IMR-90 (cell line): ENCODE measurements at regions not wholly inside any gene's neighbourhood (a gene's known extent, or its start where the extent isn't known, plus 50 kb on each side); places are given as distances from the start of the nearest gene placed in this dataset.

ENCODE experiments used
- ATAC-seq: fragments of 200-7000 bp; cut with Tn5 transposase; 2 replicates; pipeline ENCODE4 v1.9.1; 2020; ENCODE audit warnings: low read depth, mild to moderate bottlenecking, moderate library complexity
- BruUV-seq: library from RNA; stranded (reverse); fragments of 400-500 nt; replicated peaks from 2 replicates; lab custom pipeline; 2021; lab: Mats Ljungman, UMichigan
- CTCF ChIA-PET: fragments of 300-600 bp; formaldehyde crosslinking; extraction: SDS; loops from one replicate; lab custom pipeline; 2021; ENCODE audit warnings: antibody characterized with exemption; lab: Yijun Ruan, JAX
- POLR2A ChIA-PET: fragments of 300-600 bp; sonication (Branson Sonifier 250); formaldehyde crosslinking; loops from one replicate; lab custom pipeline; 2022; ENCODE audit warnings: antibody characterized with exemption; ENCODE audit not compliant: unreplicated experiment; lab: Charles Lee
- DNase-seq: peaks from one replicate; pipeline ENCODE4 v3.0.0; 2013
- H2AFZ ChIP-seq: replicated peaks from 2 replicates; pipeline ENCODE3; 2013; ENCODE audit warnings: low read length, mild to moderate bottlenecking; ENCODE audit not compliant: poor library complexity
- H2AK5ac ChIP-seq: 2 replicates; pipeline ENCODE4 v1.6.1; 2013; ENCODE audit warnings: low read depth, low read length, inconsistent platforms
- H2AK9ac ChIP-seq: replicated peaks from 2 replicates; pipeline ENCODE3; 2013; ENCODE audit warnings: mild to moderate bottlenecking, low read depth, low read length, moderate library complexity; ENCODE audit not compliant: poor library complexity
- H2BK120ac ChIP-seq: 2 replicates; pipeline ENCODE4 v1.6.1; 2013; ENCODE audit warnings: low read depth, low read length, inconsistent platforms
- H2BK15ac ChIP-seq: 3 replicates; pipeline ENCODE4 v1.6.1; 2013; ENCODE audit warnings: low read depth, low read length, inconsistent platforms
- H2BK20ac ChIP-seq: 2 replicates; pipeline ENCODE4 v1.6.1; 2013; ENCODE audit warnings: low read depth, mild to moderate bottlenecking, inconsistent platforms, low read length, moderate library complexity
- H2BK5ac ChIP-seq: 2 replicates; pipeline ENCODE4 v1.6.1; 2013; ENCODE audit warnings: mild to moderate bottlenecking, low read depth, low read length, inconsistent platforms; ENCODE audit not compliant: poor library complexity, severe bottlenecking
- H3K14ac ChIP-seq: replicated peaks from 2 replicates; pipeline ENCODE4 v1.6.1; 2013; ENCODE audit warnings: low read depth, low read length, inconsistent platforms
- H3K18ac ChIP-seq: 2 replicates; pipeline ENCODE4 v1.6.1; 2013; ENCODE audit warnings: low read depth, low read length, control low read depth
- H3K23ac ChIP-seq: 2 replicates; pipeline ENCODE4 v1.6.1; 2013; ENCODE audit warnings: low read depth, low read length, inconsistent platforms
- H3K27ac ChIP-seq: 2 replicates; pipeline ENCODE4 v1.5.1; 2013; ENCODE audit warnings: mild to moderate bottlenecking, control low read depth, low read length; ENCODE audit not compliant: insufficient read depth
- H3K27me3 ChIP-seq: 2 replicates; pipeline ENCODE4 v1.6.1; 2013; ENCODE audit warnings: low read length; ENCODE audit not compliant: control insufficient read depth, insufficient read depth
- H3K36me3 ChIP-seq: 2 replicates; pipeline ENCODE4 v1.6.1; 2013; ENCODE audit warnings: low read length, mixed read lengths; ENCODE audit not compliant: control insufficient read depth, insufficient read depth
- H3K4ac ChIP-seq: 2 replicates; pipeline ENCODE4 v1.6.1; 2013; ENCODE audit warnings: low read depth, low read length, inconsistent platforms
- H3K4me1 ChIP-seq: 2 replicates; pipeline ENCODE4 v1.6.1; 2013; ENCODE audit warnings: low read length, mixed read lengths; ENCODE audit not compliant: control insufficient read depth, insufficient read depth
- H3K4me2 ChIP-seq: 2 replicates; pipeline ENCODE4 v1.6.1; 2013; ENCODE audit warnings: low read depth, mild to moderate bottlenecking, control low read depth, low read length, moderate library complexity
- H3K4me3 ChIP-seq: 2 replicates; pipeline ENCODE4 v1.5.1; 2013; ENCODE audit warnings: low read depth, mild to moderate bottlenecking, control low read depth, low read length, moderate library complexity; ENCODE audit not compliant: insufficient read depth
- H3K56ac ChIP-seq: 2 replicates; pipeline ENCODE4 v1.6.1; 2013; ENCODE audit warnings: low read length, inconsistent platforms; ENCODE audit not compliant: insufficient read depth; ENCODE audit errors: extremely low read depth
- H3K79me1 ChIP-seq, 2 experiments: 2 replicates each; pipeline ENCODE4 v1.6.1; 2013; ENCODE audit warnings: low read length in 2 of 2, inconsistent platforms in 1 of 2, low read depth in 1 of 2
- H3K9ac ChIP-seq: 2 replicates; pipeline ENCODE4 v1.6.1; 2013; ENCODE audit warnings: low read depth, low read length, control low read depth
- H3K9me1 ChIP-seq: 2 replicates; pipeline ENCODE4 v1.6.1; 2013; ENCODE audit warnings: low read length, inconsistent platforms; ENCODE audit not compliant: insufficient read depth
- H3K9me3 ChIP-seq: 2 replicates; pipeline ENCODE4 v1.6.1; 2013; ENCODE audit warnings: low read length; ENCODE audit not compliant: control insufficient read depth, insufficient read depth
- H4K20me1 ChIP-seq: 2 replicates; pipeline ENCODE4 v1.6.1; 2013; ENCODE audit warnings: low read length, inconsistent platforms; ENCODE audit not compliant: insufficient read depth
- H4K5ac ChIP-seq: 2 replicates; pipeline ENCODE4 v1.6.1; 2013; ENCODE audit warnings: mild to moderate bottlenecking, low read depth, low read length, control low read depth
- H4K8ac ChIP-seq, 2 experiments: 2 replicates each; pipeline ENCODE4 v1.6.1; 2013; ENCODE audit warnings: low read depth in 2 of 2, low read length in 2 of 2, control low read depth in 1 of 2, inconsistent platforms in 1 of 2
- H4K91ac ChIP-seq: 2 replicates; pipeline ENCODE4 v1.6.1; 2013; ENCODE audit warnings: low read depth, low read length, inconsistent platforms; ENCODE audit not compliant: insufficient read depth
- MAFK ChIP-seq: IDR thresholded peaks from 2 replicates; pipeline ENCODE4 v1.6.1; 2012; ENCODE audit warnings: low read depth, low read length, improper control_type of control experiment
- WGBS, 2 experiments: methylation state at CpG; one replicate each; pipeline versions ENCODE4 v1.1.5 to v1.1.7; 2013; ENCODE audit warnings: missing lambda C conversion rate in 2 of 2; ENCODE audit not compliant: insufficient read length in 1 of 2; ENCODE audit errors: extremely low coverage in 2 of 2; 5-methylcytosine and 5-hydroxymethylcytosine counted together
- dilution Hi-C: fragments of 300-500 bp; cut with HindIII; formaldehyde crosslinking; loops from one replicate; pipeline ENCODE4 v1.14.3; 2018; ENCODE audit warnings: low sequenced_read_pairs; ENCODE audit not compliant: unreplicated experiment
- in situ Hi-C: fragments of 300-500 bp; cut with MboI; formaldehyde crosslinking; loops from 3 replicates; pipeline ENCODE4 v1.14.3; 2019; ENCODE audit warnings: low sequenced_read_pairs, inconsistent platforms, mixed read lengths
- intact Hi-C: fragments of 100-400 bp; cut with micrococcal nuclease; formaldehyde crosslinking; loops from 2 replicates; pipeline ENCODE4 v1.10.0; 2022

- no TSS peak for BruUV-seq
- Histone ChIP-seq H4K8ac (no peak overlapping the region), H2BK15ac (no peak overlapping the region), H3K27ac (no peak overlapping the region), H3K56ac (no peak overlapping the region), H4K20me1 (no peaks in the 10 kb centered on the region), H3K9ac (no peak overlapping the region), H3K9me3 (no peaks in the 10 kb centered on the region), H4K5ac (no peak overlapping the region), H2AFZ (no peak overlapping the region), H3K18ac (no peak overlapping the region), H3K27me3 (no peaks in the 10 kb centered on the region), H3K9me1 (no peaks in the 10 kb centered on the region), H3K4me1 (no peaks in the 10 kb centered on the region), H4K91ac (no peak overlapping the region), H3K23ac (no peak overlapping the region), H2BK5ac (no peak overlapping the region), H3K4ac (no peak overlapping the region), H3K4me2 (no peak overlapping the region), H3K79me1 (no peaks in the 10 kb centered on the region), H3K4me3 (no peak overlapping the region), H3K36me3 (no peaks in the 10 kb centered on the region), H2BK20ac (no peak overlapping the region), H2AK5ac (no peak overlapping the region), H3K14ac (no peak overlapping the region), H2BK120ac (no peak overlapping the region), H2AK9ac (no peak overlapping the region)
- DNase-seq, result no peak
- POLR2A ChIA-PET, result no interaction called here
- in situ Hi-C loops, result loop anchor here (25.0 kb wide), 1 partner anchor 88 kb away; no protein-coding TSS in a partner anchor
- intact Hi-C loops, result loop anchor here (10.0 kb wide), 1 partner anchor 65 kb away; no protein-coding TSS in a partner anchor
- no CpG with 5 or more reads among the region's 4 CpGs for WGBS, 2 experiments
- dilution Hi-C loops, result no loop called here
- CTCF ChIA-PET, result no interaction called here
- no peak for ATAC-seq
- TF ChIP-seq MAFK, result no peak
Measured at GRCh38 chr21:18549214-18549905, 145.8 kb upstream of the TMPRSS15 start.
